ENCODE measurements at regions not wholly inside any gene's neighbourhood (a gene's known extent, or its start where the extent isn't known, plus 50 kb on each side); places are given as distances from the start of the nearest gene placed in this dataset.

GRCh38 chr5:165508286-165508685 is 2002.9 kb downstream of the MAT2B start:
- peaks cover 0 to under 1% (median 0%) of the 10 kb centered on the region in 4 donors for H3K4me1 ChIP-seq (ENCODE audit: control insufficient read depth in 4 of 4, insufficient read depth in 4 of 4, low read length in 3 of 4)
- no peak overlapping the region for H3K4me3 ChIP-seq (ENCODE audit: low read depth in 1 of 3, low read length in 3 of 3)
- H3K27ac ChIP-seq (ENCODE audit: low read depth in 1 of 2, low read length in 2 of 2) = no peak overlapping the region
- no peak for DNase-seq (ENCODE audit: low spot score)
- H3K27me3 ChIP-seq (ENCODE audit: control insufficient read depth in 4 of 4, insufficient read depth in 4 of 4, low read length in 3 of 4) = no peaks in the 10 kb centered on the region
- TF ChIP-seq ZBTB33 (IDR thresholded peaks at IDR 0.05) (no peak), ATF3 (IDR thresholded peaks at IDR 0.05) (no peak), EGR1 (IDR thresholded peaks at IDR 0.05; ENCODE audit: low read depth in 2 of 2) (no peak), CTCF (IDR thresholded peaks at IDR 0.05; ENCODE audit: low read depth, low read length, missing input control) (no peak), RAD21 (IDR thresholded peaks at IDR 0.05) (no peak), HNF4A (conservative IDR thresholded peaks at IDR 0.05) (no peak), TAF1 (conservative IDR thresholded peaks at IDR 0.05) (no peak), JUND (IDR thresholded peaks at IDR 0.05) (no peak), FOXA2 (IDR thresholded peaks at IDR 0.05) (no peak), YY1 (IDR thresholded peaks at IDR 0.05) (no peak), RXRA (IDR thresholded peaks at IDR 0.05) (no peak), NR2F2 (IDR thresholded peaks at IDR 0.05) (no peak)
- H3K36me3 ChIP-seq (ENCODE audit: control insufficient read depth in 4 of 4, insufficient read depth in 3 of 4, low read depth in 1 of 4, low read length in 3 of 4) = no peaks in the 10 kb centered on the region
- peaks cover 0 to 13% (median under 1%) of the 10 kb centered on the region in 4 donors for H3K9me3 ChIP-seq (ENCODE audit: control insufficient read depth in 4 of 4, low read length in 3 of 4)
- 74% methylated on average over 1 of the region's 1 CpG for WGBS
- no peak overlapping the region for H3K9ac ChIP-seq (ENCODE audit: low read depth in 1 of 2, low read length in 2 of 2)

GRCh38 chr5:165508861-165509260 is 2003.4 kb downstream of the MAT2B start:
- no peaks in the 10 kb centered on the region for H3K36me3 ChIP-seq (ENCODE audit: control insufficient read depth in 4 of 4, insufficient read depth in 3 of 4, low read depth in 1 of 4, low read length in 3 of 4)
- no peaks in the 10 kb centered on the region for H3K4me1 ChIP-seq (ENCODE audit: control insufficient read depth in 4 of 4, insufficient read depth in 4 of 4, low read length in 3 of 4)
- TF ChIP-seq RAD21 (IDR thresholded peaks at IDR 0.05) (no peak), EGR1 (IDR thresholded peaks at IDR 0.05; ENCODE audit: low read depth in 2 of 2) (no peak), GABPA (IDR thresholded peaks at IDR 0.05 in 1 of 2, conservative IDR thresholded peaks at IDR 0.05 in 1 of 2) (no peak), TAF1 (conservative IDR thresholded peaks at IDR 0.05) (no peak), RXRA (IDR thresholded peaks at IDR 0.05) (no peak), JUND (IDR thresholded peaks at IDR 0.05) (no peak), CTCF (IDR thresholded peaks at IDR 0.05; ENCODE audit: low read depth, low read length, missing input control) (no peak), HNF4A (conservative IDR thresholded peaks at IDR 0.05) (no peak), FOXA1 (IDR thresholded peaks at IDR 0.05) (no peak), MAX (IDR thresholded peaks at IDR 0.05) (no peak), YY1 (IDR thresholded peaks at IDR 0.05) (no peak), ZBTB33 (IDR thresholded peaks at IDR 0.05) (no peak), HNF4G (IDR thresholded peaks at IDR 0.05) (no peak), FOXA2 (IDR thresholded peaks at IDR 0.05) (no peak), SP1 (IDR thresholded peaks at IDR 0.05) (no peak), NR2F2 (IDR thresholded peaks at IDR 0.05) (no peak), ATF3 (IDR thresholded peaks at IDR 0.05) (no peak), REST (IDR thresholded peaks at IDR 0.05) (no peak)
- no peak overlapping the region for H3K9ac ChIP-seq (ENCODE audit: low read depth in 1 of 2, low read length in 2 of 2)
- no peak overlapping the region for H3K4me3 ChIP-seq (ENCODE audit: low read depth in 1 of 3, low read length in 3 of 3)
- DNase-seq (ENCODE audit: low spot score) = no peak
- no peak overlapping the region for H3K27ac ChIP-seq (ENCODE audit: low read depth in 1 of 2, low read length in 2 of 2)
- peaks cover 0 to 13% (median under 1%) of the 10 kb centered on the region in 4 donors for H3K9me3 ChIP-seq (ENCODE audit: control insufficient read depth in 4 of 4, low read length in 3 of 4)
- H3K27me3 ChIP-seq (ENCODE audit: control insufficient read depth in 4 of 4, insufficient read depth in 4 of 4, low read length in 3 of 4) = no peaks in the 10 kb centered on the region

Data from liver (tissue), 8 donors.